NCI-H460 (cell line): ENCODE measurements at regions not wholly inside any gene's neighbourhood (a gene's known extent, or its start where the extent isn't known, plus 50 kb on each side); places are given as distances from the start of the nearest gene placed in this dataset.
"Not testable (repeated sequence)": the region's sequence is repeated elsewhere in the genome, so short reads cannot be mapped to it uniquely, and the experiment has no call there.

Experiments
- DNase-seq: peaks from one replicate; pipeline ENCODE4 v3.0.0-alpha.2; 2016; ENCODE audit warnings: low read depth; ENCODE audit errors: extremely low read depth

GRCh38 chr9:71286146-71286545 is 164.7 kb upstream of the TRPM3 start:
- DNase-seq: no peak

GRCh38 chr9:71285191-71285656 is 163.8 kb upstream of the TRPM3 start:
- DNase-seq: peak; percentile 73

DNA sequence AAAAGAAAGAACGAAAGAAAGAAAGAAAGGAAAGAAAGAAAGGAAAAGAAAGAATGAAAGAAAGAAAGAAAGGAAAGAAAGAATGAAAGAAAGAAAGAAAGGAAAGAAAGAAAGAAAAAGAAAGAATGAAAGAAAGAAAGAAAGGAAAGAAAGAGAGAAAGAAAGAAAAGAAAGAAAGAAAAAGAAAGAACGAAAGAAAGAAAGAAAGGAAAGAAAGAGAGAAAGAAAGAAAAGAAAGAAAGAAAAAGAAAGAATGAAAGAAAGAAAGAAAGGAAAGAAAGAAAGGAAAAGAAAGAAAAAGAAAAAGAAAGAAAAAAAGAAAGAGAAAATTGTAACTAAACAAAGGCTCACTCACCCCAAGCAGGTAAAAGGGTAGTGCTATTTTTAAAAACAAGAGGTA is 160.7 kb upstream of the TRPM3 start:
- DNase-seq: not testable (repeated sequence)

GRCh38 chr9:71279151-71279739 is 157.8 kb upstream of the TRPM3 start:
- DNase-seq: no peak

- no peak for DNase-seq
These were observed 152.2 kb upstream of the TRPM3 start for GRCh38 chr9:71273613-71274012.

- no peak for DNase-seq
These were observed 150.2 kb upstream of the TRPM3 start for GRCh38 chr9:71271602-71272001.

DNA sequence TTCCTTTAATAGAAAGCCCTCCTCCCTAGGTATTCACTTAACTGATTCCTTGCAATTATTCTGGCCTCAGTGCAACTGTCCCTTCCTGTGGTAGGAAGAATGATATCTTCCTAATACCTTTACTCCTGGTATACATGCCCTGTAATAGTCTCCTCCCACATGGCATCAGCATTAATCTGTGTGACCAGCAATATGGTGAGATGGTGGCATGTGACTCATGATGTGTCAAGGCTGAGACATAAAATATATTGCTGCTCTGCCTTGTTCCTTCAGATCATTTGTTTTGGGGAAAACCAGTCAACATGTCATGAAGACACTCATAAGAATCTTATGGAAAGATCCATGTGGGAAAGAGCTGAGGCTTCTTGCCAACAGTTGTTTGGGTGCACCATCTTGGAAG is 149.1 kb upstream of the TRPM3 start:
- DNase-seq: no peak

- no peak for DNase-seq
These were observed 148.4 kb upstream of the TRPM3 start for GRCh38 chr9:71269859-71270258.

DNA sequence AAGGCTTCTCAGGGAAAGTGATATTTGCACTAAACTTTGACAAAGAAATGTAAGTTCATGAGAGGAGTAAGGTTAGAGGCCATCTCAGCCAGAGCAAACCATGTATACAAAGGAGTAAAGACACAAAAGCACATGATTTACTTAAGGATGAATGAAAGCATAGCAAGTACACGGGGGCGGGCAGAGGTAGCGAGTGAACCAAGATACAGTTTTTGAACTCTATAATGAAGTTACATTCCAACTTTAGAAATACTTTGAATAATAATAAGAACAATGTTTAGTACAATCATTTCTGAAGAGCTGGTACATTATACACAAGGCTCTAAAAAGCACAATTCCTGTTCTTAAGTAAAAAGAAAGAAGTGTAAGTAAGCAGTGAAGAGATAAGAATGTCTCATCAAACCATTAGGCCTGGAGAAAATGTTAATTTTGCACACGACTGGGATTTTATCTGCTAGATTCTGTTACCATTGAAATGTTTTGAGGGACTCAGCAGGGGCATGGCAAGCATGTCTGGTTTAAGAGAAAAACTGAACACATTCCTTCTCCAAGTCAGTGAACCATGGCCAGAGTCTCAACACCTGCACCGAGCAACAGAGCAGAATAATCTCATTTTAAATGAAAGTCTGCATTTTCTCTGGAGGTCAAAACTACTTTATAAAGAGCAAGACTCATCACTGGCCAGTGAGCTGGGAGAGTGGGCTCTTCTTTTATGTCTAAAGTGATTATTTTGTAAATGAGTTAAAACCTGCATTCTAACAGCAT is 147.6 kb upstream of the TRPM3 start:
- no peak for DNase-seq

- no peak for DNase-seq
These were observed 142.0 kb upstream of the TRPM3 start for GRCh38 chr9:71263451-71263850.

- DNase-seq: not testable (repeated sequence)
These were observed 139.0 kb upstream of the TRPM3 start for GRCh38 chr9:71260419-71260818.

DNA sequence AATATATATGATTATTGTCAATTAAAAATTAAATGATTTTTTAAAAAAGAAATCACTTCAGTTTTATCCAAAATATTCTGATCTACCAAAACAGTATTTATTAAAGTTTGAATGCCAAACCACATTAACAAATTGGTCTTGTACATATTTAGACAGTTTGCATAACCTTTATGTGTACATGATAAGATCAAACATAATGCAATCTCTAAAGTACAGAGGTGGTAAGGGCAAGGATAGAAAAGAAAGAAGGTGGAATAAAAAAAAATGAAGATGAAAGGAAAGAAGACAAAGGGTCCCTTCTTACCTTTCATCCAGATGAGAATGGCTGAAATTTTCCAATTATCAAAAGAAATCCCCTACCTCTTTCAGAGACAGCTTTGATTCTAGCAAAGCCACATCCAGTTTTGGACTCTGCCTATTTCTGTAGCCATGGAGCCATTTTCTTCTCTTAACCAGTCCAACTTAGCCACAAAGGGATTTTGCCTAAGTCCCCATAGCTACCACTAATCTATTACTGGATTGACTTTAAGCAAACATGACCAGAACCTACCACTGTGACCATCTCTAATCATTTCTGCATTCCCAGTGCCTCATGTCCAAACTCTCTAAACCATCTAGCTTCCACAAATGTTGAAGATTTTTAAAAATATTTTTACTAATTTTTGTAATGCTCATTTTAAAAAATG is 133.3 kb upstream of the TRPM3 start:
- no peak for DNase-seq

DNA sequence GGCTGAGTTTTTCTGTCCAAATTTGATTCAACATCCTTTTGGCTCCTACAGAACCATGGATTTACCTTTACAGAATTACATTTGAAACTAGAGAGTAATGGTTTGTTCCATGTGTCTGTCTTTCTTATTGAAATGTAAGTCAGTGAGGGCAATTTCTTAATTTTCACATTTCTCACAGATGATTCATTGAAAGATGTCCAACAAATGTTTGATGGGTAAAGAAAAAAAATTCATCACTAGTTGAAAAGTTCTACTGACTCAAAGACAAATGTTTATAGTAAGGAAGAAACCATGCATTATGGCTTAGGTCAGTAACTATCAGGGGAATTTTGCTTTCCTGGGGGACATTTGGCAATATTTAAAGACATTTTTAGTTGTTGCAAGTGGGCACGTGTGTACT is 131.6 kb upstream of the TRPM3 start:
- no peak for DNase-seq

GRCh38 chr9:71250581-71250980 is 129.2 kb upstream of the TRPM3 start:
- DNase-seq: no peak

DNA sequence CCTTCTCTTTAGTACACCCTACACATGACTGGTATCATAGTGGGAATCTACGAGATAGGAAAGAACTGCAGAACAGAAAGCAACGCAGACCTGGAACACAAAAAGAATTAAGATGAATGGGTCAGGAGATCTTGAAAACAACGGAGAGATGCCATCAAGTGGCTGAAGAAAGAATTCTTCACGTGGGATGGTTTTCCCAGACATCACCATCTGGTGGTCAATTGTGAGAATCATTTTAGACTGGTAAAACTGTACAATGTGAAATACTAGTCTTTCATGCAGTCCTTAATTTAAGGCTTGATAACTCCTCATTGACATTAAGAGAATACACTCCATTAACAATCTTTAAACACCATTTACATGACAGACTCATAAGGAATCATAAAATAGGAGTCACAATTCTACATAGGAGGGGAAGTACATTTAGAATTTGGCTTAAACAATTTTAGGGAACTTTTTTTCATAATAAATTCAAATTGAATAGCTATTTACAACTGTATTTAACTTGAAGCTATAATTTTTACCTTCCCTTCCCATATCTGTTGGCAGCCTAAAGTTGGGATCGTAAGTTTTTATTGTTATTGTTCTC is 128.4 kb upstream of the TRPM3 start:
- peak; percentile 76 for DNase-seq

- no peak for DNase-seq
These were observed 124.2 kb upstream of the TRPM3 start for GRCh38 chr9:71245651-71246050.

DNA sequence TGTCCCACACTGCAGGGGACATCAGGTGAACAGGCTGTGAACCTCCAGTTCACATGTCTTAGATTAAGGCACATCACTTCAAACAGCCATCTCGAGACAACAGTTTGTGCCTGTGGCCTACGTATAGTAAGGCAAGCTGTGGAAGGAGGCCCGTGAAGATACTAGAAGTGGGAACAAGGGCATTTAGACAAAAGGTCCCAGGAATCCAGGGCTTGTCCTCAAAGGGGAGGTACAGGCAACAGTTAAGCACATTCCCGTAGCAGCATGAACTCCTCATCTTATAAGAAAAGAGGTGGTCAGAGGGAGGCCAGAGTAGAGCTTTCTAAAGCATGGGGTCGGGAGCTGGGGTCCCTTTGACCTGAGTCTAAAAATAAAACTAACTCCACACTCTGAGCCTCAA is 122.5 kb upstream of the TRPM3 start:
- no peak for DNase-seq

DNA sequence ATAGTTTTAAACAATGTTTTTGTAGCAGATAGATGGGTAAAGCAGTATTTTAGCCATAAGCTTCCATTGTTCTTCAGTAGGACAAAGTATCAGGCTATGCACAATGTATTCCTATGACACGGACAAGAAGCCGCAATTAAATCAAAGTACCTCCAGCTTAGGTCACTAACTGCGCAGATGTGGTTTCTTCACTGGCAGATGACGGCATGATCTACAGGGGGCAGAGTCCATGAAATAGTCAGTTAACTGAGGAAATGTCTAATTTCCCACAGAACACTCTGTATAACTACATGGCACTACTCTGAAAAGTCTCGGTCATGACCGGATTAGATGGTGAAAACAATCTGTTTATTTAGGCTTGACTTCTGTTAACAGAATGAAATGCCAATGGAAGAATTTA is 120.7 kb upstream of the TRPM3 start:
- DNase-seq: no peak

- no peak for DNase-seq
These were observed 115.6 kb upstream of the TRPM3 start for GRCh38 chr9:71237051-71237450.

DNA sequence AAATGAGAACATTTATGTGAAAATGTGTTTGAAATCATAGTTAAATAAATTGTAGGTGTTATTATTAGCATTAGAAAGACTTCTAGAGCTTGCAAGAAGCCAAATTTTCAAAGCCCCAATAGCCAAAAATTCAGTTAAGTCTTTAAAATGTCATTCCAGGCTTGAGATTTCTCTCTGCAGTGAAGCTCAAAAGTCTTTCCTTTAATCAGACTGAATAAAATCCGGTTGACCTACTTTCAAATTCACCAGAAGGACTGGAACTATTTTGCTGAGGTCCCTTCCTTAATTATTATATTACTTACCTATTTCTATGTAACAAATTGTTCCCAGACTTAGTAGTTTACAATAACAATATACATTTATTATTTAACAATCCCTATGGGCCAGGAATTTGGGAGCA is 112.2 kb upstream of the TRPM3 start:
- DNase-seq: no peak

DNA sequence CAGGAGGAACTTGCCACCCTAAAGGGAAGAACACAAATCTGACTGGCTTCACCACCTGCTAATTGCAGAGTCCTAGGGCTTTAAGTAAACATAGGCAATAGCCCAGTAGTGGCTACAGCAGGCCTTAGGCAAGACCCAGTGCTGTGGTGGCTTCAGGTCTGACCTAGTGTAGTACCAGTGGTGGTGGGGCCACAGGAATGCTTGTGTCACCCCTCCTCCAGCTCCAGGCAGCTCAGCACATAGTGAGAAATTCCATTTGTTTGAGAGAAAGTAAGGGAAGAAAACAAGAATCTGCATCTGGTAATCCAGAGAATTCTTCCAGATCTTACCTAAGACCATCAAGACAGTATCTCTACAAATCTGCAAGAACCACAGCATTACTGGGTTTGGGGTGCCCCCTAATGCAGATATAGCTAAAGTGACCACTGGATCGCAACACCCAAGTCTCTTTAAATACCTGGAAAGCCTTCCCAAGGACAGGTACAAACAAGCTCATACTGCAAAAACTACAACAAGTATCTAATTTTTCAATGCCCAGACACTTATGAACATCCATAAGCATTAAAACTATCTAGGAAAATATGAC is 102.6 kb upstream of the TRPM3 start:
- DNase-seq: no peak
